ENCODE measurements at regions not wholly inside any gene's neighbourhood (a gene's known extent, or its start where the extent isn't known, plus 50 kb on each side); places are given as distances from the start of the nearest gene placed in this dataset.

- no peak for FAIRE-seq
- H4K20me1 ChIP-seq (replicated peaks in 1 of 2; ENCODE audit: control insufficient read depth in 1 of 2, insufficient read depth in 2 of 2, low read length in 2 of 2): no peaks in the 10 kb centered on the region
- H3K18ac ChIP-seq (ENCODE audit: extremely low read depth, low read length): no peak overlapping the region
- no peak overlapping the region for H3K56ac ChIP-seq (replicated peaks; ENCODE audit: insufficient read length, low read depth, low read length)
- no peak overlapping the region for H3K4me3 ChIP-seq (ENCODE audit: extremely low read depth in 1 of 4, insufficient read depth in 2 of 4, low read depth in 3 of 4, low read length in 4 of 4)
- H2BK20ac ChIP-seq (ENCODE audit: low read length): no peak overlapping the region
- no peak overlapping the region for H3K4me2 ChIP-seq (ENCODE audit: insufficient read depth in 1 of 2, low read depth in 2 of 2, low read length in 2 of 2)
- no peak for DNase-seq (ENCODE audit: low read depth in 1 of 2, low spot score in 2 of 2)
- TF ChIP-seq SP1 (IDR thresholded peaks at IDR 0.05; ENCODE audit: low read depth, low read length) (no peak), ATF2 (IDR thresholded peaks at IDR 0.05; ENCODE audit: low read length) (no peak), TAF1 (IDR thresholded peaks at IDR 0.05; ENCODE audit: low read depth, low read length) (no peak), TAF7 (optimal IDR thresholded peaks at IDR 0.05; ENCODE audit: borderline replicate concordance, low read depth, low read length) (no peak), RBBP5 (IDR thresholded peaks at IDR 0.05; ENCODE audit: borderline replicate concordance, low read depth, low read length) (no peak), SAP30 (IDR thresholded peaks at IDR 0.05; ENCODE audit: insufficient read depth, insufficient replicate concordance, low read length) (no peak), KDM1A (IDR thresholded peaks at IDR 0.05; ENCODE audit: borderline replicate concordance, low read length) (no peak)
- H2AFZ ChIP-seq (ENCODE audit: low read length): no peak overlapping the region
- H3K4ac ChIP-seq (replicated peaks; ENCODE audit: insufficient read length, low read depth, low read length): no peak overlapping the region
- no peak overlapping the region for H2BK120ac ChIP-seq (replicated peaks; ENCODE audit: low read depth, low read length)
- no peak overlapping the region for H3K23ac ChIP-seq (ENCODE audit: insufficient read length)
- H4K8ac ChIP-seq (ENCODE audit: extremely low read depth, insufficient read depth, low read length): no peak overlapping the region
- no peak overlapping the region for H2BK12ac ChIP-seq (ENCODE audit: low read depth, low read length)
- no peaks in the 10 kb centered on the region for H3K79me1 ChIP-seq (ENCODE audit: low read depth, low read length)
- H3K36me3 ChIP-seq (ENCODE audit: control insufficient read depth in 2 of 4, insufficient read depth in 4 of 4, low read length in 3 of 4): no peaks in the 10 kb centered on the region
- no peaks in the 10 kb centered on the region for H3K23me2 ChIP-seq (ENCODE audit: low read depth, low read length)
- ChIA-PET CTCF (ENCODE audit: partially characterized antibody) (interaction anchor here (1.5 kb wide), 1 partner anchor 12 kb away, joined by 3 read pairs; no protein-coding TSS in a partner anchor), POLR2A (ENCODE audit: partially characterized antibody) (no interaction called here)
- no peaks in the 10 kb centered on the region for H3K9me3 ChIP-seq (ENCODE audit: insufficient read depth in 2 of 2, low read depth in 1 of 2, low read length in 1 of 2)
- WGBS, 2 experiments (ENCODE audit: extremely low coverage in 1 of 2, insufficient coverage in 1 of 2, insufficient read length in 1 of 2, insufficient replicate concordance in 2 of 2, low coverage in 1 of 2, low lambda C conversion rate in 2 of 2, missing lambda C conversion rate in 1 of 2): 92% methylated on average over 1 of the region's 1 CpG; no CpG with 5 or more reads in 1 of the 2 experiments
- no peak overlapping the region for H2BK15ac ChIP-seq (ENCODE audit: low read length)
- no peak overlapping the region for H3K27ac ChIP-seq (ENCODE audit: low read depth, low read length)
- no peaks in the 10 kb centered on the region for H3K79me2 ChIP-seq (ENCODE audit: control insufficient read depth in 1 of 2, insufficient read depth in 2 of 2, low read length in 2 of 2)
- no peaks in the 10 kb centered on the region for H3K27me3 ChIP-seq (replicated peaks in 1 of 4; ENCODE audit: control insufficient read depth in 3 of 4, extremely low read depth in 1 of 4, insufficient read depth in 3 of 4, low read length in 3 of 4)
- no peak overlapping the region for H3K9ac ChIP-seq (replicated peaks in 1 of 4; ENCODE audit: extremely low read depth in 1 of 4, low read depth in 3 of 4, low read length in 3 of 4)
- H4K5ac ChIP-seq (ENCODE audit: insufficient read length, low read depth, low read length): no peak overlapping the region
- no peak overlapping the region for H4K91ac ChIP-seq (replicated peaks; ENCODE audit: insufficient read length, low read length)
- H3K14ac ChIP-seq (ENCODE audit: insufficient read length): no peak overlapping the region
- no peak overlapping the region for H2AK5ac ChIP-seq (ENCODE audit: low read depth, low read length)
- no peak overlapping the region for H2BK5ac ChIP-seq (ENCODE audit: low read depth, low read length)
- H3K4me1 ChIP-seq (replicated peaks in 1 of 4; ENCODE audit: control insufficient read depth in 3 of 4, insufficient read depth in 4 of 4, low read length in 3 of 4): no peaks in the 10 kb centered on the region
Measured at GRCh38 chr9:20087481-20087880, 298.6 kb upstream of the SLC24A2 start.

All from H1 (cell line).